CD4-positive, alpha-beta T cell treated with Interleukin-1 beta for 1 hour (primary cell): ENCODE measurements at regions not wholly inside any gene's neighbourhood (a gene's known extent, or its start where the extent isn't known, plus 50 kb on each side); places are given as distances from the start of the nearest gene placed in this dataset.
"Not testable (repeated sequence)": the region's sequence is repeated elsewhere in the genome, so short reads cannot be mapped to it uniquely, and the experiment has no call there.

ENCODE experiments used
- DNase-seq, 2 donors: peaks; one replicate each; pipeline ENCODE4 v3.0.0-alpha.2; 2020 to 2022

GRCh38 chr7:91405873-91406272 is 141.6 kb downstream of the FZD1 start:
- not testable (repeated sequence) for DNase-seq

DNA sequence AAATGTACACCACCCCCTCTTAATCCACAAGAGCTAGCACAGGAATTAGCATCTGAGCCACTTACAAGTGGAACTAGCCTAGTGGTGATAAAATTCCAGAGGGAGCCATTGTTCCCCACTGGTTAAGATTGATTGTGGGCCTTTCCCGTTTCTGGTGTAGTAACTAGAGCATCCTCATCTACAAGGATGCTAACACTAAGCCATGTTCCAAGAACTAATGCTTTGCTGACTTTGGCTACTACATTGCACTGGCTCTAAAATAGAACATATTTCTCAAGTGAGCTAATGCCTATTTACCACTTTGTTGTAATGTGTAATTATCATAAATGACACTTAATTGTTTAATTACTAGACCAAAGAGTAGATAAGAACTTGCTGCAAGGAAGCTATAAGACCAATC is 143.7 kb downstream of the FZD1 start:
- no peak for DNase-seq

DNA sequence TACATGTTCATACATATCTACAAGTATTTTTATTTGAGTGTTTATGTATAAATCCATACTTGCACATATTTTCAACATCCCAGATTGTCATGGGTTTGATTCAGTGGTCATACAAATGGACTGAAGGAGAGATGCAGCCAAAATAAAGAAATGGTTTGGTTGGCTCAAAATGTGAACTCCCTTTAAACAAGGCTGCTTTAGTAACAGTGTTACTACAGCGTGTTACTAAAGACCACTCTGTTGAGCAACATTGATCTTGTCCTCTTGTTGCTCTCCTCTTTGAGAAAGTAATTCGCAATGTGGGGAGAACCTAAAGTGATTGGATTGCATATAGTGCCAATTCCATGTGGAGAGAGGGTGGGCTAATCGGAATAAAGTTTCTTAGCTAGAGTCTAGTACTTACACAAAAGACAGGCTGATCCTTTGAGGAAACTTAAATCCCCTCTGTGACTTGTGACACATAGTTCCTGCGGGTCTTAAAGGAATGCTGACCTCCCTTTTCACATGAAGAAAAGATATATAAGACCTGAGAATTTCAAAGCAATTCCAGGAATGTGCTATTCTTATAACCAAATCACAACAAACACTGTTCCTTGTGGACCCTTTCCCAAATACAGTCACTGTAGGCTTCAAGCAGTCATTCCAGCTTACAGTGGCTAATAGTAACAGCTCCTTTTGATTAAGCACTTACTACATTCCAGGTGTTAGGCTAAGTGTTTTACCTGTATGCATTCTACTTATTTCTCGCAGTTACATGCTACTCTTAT is 144.3 kb downstream of the FZD1 start:
- no peak for DNase-seq

- no peak for DNase-seq
These were observed 146.8 kb downstream of the FZD1 start for GRCh38 chr7:91411060-91411459.

GRCh38 chr7:91412298-91412697 is 148.1 kb downstream of the FZD1 start:
- no peak for DNase-seq

GRCh38 chr7:91414734-91415133 is 150.5 kb downstream of the FZD1 start:
- no peak for DNase-seq

GRCh38 chr7:91416155-91416865 is 152.1 kb downstream of the FZD1 start:
- no peak for DNase-seq

DNA sequence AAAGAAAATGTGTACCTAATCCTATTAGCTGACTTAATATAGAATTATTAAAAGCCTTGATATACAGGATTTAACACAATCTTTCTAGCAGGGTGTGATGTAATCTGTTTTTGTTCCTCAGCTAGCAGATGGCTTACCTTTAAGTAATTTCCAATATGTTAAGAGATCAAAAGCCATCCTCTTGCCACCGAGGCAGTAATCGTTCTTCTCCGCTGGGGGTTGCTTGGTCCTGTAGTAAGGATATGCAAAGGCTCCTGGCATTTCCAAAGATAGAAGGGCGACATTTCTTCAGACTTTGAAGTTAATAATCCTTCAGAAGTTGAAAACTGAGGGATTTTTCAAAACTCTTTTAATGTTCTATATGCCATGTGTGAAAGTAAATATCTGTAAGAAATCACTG is 156.4 kb downstream of the FZD1 start:
- no peak for DNase-seq

GRCh38 chr7:91421018-91421417 is 156.8 kb downstream of the FZD1 start:
- no peak for DNase-seq

DNA sequence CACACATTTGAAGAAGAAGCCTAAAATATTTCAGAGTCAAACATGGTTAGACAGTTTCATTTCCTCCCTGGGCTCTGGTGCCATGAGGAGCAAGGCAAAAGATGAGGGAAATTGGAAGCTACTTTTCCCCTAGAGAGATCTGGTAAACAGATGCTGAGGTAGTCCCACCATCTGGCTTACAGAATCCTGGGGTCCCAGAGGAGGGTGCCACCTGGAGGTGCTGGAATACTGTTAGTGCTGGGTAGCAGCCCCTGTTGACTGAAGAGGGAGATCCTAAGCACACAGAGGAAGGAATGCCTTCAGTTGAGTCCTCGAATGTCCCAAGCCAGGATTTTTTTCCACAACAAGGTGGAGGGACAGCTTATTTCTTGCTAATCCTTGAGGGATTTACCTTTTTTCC is 160.1 kb downstream of the FZD1 start:
- DNase-seq = no peak

GRCh38 chr7:91425149-91425548 is 160.9 kb downstream of the FZD1 start:
- no peak for DNase-seq

DNA sequence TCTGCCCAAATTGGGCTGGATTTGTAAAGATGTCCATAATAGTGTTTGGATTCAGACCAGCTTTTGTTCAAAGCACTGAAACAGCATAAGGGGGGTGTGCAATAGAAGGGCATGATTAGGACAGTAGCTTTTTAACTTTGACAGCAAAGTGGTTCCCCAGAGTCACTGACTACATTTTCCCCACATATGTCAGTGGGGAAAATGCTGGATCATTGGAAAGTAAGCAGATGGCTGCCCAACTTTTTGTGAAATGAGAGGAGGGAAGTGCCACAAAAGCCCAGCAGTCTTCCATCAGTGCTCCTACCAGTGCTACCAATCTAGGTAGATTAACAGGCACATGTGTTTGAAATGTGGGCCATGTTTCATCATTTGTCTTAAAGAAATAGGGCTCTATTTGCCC is 162.8 kb downstream of the FZD1 start:
- DNase-seq = no peak

DNA sequence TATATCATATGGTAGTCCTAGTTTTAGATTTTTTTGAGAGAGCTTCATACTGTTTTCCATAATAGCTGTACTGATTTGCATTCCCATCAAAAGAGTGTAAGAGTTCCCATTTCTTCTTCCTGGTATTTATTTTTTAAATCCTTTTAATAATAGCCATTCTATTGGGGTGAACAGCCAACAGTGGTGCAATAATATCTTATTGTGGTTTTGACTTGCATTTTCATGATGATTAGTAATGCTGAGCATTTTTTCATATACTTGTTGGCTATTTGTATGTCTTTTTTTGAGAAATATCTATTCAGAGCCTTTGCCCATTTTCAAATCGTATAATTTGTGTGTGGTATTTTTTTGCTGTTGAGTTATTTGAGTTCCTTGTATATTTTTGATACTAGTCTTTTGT is 167.4 kb downstream of the FZD1 start:
- DNase-seq = no peak

GRCh38 chr7:91434836-91435235 is 170.6 kb downstream of the FZD1 start:
- DNase-seq = no peak

DNA sequence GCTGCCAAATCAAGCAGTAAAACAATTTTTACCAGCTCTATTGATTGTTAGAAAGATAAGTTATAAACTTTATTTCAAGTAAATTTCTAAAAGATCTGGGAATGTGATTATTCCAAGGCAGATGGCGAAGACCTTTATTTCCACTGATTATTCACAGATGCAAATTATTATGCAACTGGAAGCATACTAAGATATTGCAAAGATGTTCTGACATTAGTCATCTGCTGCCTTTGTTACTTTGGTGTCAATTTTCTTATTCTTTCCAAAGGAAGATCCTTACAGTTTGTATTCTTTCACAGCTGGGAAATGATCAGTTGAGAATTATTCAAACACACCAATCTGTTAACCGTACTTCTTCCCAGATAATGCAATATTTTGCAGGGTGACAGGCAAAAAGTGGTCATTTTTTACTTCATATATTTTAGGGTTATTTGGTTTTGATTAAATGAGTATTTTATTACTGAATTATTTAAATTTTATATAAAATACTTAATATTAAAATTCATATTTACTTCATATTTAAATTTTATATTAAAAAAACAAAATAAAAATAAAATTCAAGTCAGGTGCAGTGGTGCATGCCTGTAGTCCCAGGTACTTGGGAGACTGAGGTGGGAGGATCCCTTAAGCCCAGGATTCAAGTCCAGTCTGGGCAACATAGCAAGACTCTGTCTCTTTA is 171.3 kb downstream of the FZD1 start:
- DNase-seq = no peak

GRCh38 chr7:91436655-91437054 is 172.4 kb downstream of the FZD1 start:
- no peak for DNase-seq

- not testable (repeated sequence) for DNase-seq
These were observed 176.0 kb downstream of the FZD1 start for GRCh38 chr7:91440198-91440597.

DNA sequence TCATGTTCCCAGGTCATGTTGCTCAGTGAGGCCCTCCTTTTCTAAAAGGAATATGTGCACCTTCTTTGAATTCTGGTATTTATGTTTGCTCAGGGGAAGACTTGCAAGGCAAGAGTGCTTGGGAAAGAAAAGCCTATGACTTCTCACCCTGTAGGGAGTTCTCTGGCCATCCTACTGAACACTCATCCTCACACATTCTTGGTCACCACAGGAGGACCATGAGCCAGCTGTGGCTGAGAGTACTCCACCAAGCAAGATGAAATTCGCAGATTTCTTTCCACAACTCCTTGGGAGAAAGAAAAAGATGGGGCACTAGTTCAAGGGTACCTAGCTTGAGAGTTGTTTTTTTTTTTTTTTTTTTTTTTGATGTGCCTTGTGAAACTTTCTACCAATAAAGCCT is 179.6 kb downstream of the FZD1 start:
- no peak for DNase-seq

DNA sequence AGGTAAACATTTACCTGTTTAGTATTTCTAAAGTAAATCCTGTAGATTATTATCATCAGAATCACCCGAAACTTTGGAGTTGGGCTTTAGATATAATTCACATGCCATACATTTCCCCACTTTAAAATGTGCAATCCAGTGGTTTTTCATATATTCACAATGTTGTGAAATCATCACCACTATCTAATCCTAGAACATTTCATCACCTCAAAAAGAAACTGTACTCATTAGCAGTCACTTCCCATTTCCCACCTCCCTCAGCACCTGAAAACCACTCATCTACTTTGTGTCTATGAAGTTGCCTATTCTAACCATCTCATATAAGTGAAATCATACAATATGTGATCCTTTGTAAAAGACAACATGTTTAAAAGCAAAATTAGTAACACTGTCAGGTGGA is 182.6 kb downstream of the FZD1 start:
- no peak for DNase-seq

DNA sequence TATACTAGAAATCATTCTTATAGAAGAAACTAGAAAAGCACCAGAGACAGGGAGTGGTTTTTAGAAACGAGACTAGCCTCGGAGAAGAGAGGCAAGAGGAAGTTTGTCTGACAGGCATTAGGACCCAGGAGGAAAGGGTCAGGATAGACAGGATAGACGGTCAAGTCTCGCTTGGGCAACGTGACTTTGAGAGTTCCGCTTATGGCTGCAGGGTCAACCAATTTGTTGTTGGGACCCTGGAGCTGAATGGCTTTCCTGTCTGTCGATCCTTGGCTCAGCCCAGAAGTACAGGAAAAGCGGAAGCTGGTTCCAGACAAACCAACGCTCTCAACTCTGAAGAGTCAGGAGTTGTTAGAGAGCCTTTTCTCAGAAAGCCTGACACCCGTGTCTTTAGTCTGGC is 191.2 kb downstream of the FZD1 start:
- DNase-seq = no peak

- DNase-seq = no peak
These were observed 193.0 kb downstream of the FZD1 start for GRCh38 chr7:91457208-91457607.

DNA sequence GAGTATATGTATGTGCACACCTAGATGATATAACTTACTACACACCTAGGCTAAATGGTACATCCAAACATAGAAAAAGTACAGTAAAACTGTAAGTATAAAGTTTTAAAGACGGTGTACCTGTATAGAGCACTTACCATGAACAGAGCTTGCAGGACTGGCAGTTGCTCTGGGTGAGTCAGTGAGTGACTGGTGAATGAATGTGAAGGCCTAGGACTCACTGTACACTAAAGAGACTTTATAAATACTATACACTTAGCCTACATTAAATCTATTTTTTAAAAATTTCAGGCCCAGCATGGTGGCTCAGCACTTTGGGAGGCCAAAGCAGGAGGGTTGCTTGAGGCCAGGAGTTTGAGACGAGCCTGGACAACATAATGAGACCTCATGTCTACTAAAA is 195.3 kb downstream of the FZD1 start:
- DNase-seq = no peak

- no peak for DNase-seq
These were observed 198.1 kb downstream of the FZD1 start for GRCh38 chr7:91462316-91462715.

GRCh38 chr7:91463330-91463729 is 199.1 kb downstream of the FZD1 start:
- no peak for DNase-seq
